GM18873 (cell line): ENCODE measurements at regions not wholly inside any gene's neighbourhood (a gene's known extent, or its start where the extent isn't known, plus 50 kb on each side); places are given as distances from the start of the nearest gene placed in this dataset.

ENCODE experiments used
- ATAC-seq: cut with Tn5 transposase; IDR thresholded peaks from one replicate; pipeline ENCODE4 v1.9.1; 2021; ENCODE audit warnings: mild to moderate bottlenecking, moderate library complexity, moderate number of reproducible peaks; ENCODE audit not compliant: unreplicated experiment, low FRiP score

DNA sequence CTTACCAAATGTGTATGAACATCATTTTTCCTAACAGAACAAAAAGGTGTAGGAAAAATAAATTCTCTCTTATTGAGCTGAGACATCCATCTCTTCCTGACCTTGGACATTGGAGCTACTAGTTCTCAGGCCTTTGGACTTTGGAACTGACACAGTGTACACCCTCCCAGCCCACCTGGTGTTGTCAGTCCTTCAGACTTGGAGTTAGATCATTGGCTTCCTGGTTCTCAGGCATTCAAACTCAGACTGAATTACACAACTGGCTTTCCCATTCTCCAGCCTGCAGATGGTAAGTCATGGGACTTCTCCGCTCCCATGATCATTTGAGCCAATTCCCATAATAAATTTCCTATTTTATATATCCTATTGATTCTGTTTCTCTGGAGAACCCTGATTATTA lies 84.8 kb upstream of the EDNRA start:
- ATAC-seq: no peak

DNA sequence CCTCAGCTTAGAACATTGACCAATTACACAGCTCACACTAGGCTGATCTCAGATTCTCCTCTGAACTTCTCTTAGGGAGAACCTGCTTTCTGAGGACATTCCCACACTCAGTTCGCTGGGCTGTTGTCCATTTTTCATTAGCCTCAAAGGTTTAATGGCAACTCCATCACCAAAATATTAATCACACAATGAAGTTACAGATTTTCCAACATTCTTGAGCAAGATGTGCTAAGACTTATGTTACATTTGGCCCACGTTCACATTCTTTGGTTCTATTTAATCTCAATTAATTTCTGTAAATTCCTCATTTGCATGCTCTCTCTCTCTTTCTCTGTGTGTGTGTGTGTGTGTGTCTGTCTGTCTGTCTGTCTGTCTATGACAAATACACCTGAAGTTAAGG lies 82.3 kb upstream of the EDNRA start:
- no peak for ATAC-seq

DNA sequence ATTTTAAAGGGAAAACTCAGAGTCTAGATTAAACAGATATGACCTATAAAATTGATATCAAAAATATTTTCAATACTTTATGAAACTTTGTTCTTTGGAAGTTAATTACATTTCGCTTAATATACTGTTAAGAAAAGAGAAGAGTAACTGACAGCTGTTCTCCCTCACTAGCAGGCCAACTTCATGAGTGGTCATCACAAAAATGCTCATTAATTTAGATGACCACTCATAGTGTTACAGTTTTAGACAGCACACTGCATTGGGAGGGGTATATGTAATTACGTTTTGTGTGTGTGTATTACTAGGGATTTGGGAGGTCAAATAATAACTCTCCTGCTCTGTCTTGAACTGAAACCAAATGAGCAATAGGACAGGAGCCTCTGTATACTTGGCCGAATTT lies 80.2 kb upstream of the EDNRA start:
- no peak for ATAC-seq

DNA sequence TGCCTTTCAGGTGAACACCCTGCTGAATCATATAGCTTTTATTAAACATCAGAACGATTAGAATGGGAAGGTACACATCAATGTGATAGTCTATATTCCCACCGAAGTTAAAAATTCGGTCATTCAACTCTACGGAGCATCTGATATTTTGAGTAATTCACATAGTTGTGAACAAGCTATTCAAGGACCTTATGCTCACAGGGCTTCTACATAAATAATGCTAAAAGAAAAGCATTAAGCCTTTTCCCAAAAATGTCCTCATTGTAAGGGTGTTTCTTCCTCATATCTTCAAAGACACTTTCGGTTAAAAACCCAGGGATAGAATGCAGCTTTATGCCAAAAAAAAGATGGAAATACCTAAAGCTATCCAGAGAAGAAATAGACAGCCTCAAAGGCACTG lies 79.7 kb upstream of the EDNRA start:
- no peak for ATAC-seq

- no peak for ATAC-seq
Observed at GRCh38 chr4:147407261-147408045, 73.4 kb upstream of the EDNRA start.

DNA sequence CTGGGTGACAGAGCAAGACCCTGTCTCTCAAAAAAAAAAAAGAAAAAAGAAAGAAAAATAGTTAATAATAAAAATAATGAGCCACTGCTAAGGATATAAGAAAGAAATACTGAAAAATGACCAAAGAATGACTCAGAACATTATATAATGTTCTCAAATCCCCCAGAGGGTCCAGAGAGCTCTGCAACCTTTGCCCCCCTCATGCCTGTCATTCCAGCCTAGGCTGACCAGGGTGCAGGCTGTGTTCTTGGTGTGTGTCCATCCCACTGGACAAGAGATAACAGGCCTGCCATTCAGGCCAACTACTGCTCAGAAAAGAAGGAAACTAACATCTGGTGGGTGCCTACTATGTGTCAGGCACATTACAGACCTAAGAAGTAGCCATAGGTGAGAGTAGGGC lies 72.7 kb upstream of the EDNRA start:
- no peak for ATAC-seq

GRCh38 chr4:147409350-147409749 lies 71.5 kb upstream of the EDNRA start:
- ATAC-seq: no peak

DNA sequence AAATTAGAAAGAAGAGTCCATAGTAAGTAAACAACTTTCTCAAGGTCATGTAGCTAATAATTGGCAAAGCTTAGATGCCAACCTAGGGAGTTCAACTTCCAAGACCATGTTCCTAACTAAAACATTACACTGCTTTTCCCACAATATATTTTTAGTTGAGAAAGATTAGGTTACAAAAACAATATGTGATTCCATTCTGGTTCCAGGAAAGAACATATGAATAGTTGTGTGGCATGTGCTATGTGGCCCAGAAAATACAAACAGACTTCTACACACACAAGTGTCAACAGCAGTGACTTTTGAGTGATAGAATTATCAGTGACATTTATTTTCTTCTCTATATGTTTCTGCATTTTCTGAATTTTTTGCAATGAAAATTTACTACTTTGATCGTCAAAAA lies 62.7 kb upstream of the EDNRA start:
- no peak for ATAC-seq

DNA sequence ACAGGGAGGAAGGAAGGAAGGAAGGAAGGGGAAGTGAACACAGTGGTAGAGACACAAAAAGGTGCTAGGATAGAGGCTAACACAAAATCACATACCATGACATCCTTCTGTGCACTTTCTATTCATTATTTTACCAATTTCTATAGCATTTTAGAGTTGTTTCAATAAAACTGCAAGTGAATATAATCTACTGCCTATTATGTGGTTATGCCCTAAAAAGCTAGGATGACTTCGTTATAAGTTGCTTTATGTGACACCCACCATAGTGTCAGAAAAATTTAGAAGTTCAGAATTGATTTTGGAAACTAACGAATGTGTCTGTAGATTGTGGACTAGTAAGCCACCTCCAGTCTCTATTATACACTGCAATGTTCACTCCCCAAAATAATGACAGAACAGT lies 59.4 kb upstream of the EDNRA start:
- no peak for ATAC-seq

DNA sequence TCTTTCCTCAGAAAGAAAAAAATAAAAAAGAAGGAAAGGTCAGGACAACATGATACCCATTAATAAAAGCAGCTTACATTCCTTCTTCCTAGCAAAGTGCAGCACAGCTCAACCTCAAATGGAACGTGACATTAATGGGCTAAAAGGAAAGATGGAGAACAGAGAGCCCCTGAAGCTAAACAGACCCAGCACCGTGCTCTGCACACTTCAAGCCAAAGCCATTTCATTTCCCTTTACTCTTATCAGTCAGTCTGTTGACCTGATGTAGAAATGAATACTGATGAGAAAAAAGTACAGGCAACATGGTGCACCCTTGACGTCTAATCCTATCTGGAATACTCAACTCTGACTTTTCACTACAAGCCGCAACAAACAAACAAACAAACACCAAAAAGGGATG lies 57.7 kb upstream of the EDNRA start:
- ATAC-seq: no peak

DNA sequence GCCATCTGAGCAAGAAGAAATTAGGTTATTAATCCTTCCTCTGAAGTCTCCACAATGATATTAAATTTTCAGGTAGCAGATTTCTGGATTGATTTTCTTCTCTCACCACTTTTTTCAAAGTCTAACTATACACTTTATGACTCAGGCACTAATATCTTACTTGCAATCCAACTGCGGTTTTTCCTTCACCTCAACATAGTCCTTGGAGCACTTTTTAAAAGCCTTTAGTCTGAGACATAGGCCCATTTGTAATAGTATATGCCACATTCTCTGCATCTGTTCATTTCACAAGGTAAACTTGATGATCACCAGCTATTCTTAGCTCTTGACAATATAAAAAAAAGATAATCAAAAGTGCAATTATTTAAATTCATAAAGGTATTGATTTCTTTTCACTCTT lies 55.9 kb upstream of the EDNRA start:
- no peak for ATAC-seq

GRCh38 chr4:147428583-147428982 lies 52.3 kb upstream of the EDNRA start:
- ATAC-seq: no peak

GRCh38 chr4:147430111-147430510 lies 50.8 kb upstream of the EDNRA start:
- ATAC-seq: no peak
